Coronary artery (tissue), 2 donors: ENCODE measurements at regions not wholly inside any gene's neighbourhood (a gene's known extent, or its start where the extent isn't known, plus 50 kb on each side); places are given as distances from the start of the nearest gene placed in this dataset.

ENCODE experiments used
- DNase-seq: peaks from one replicate; pipeline ENCODE4 v3.0.0-alpha.2; 2017; ENCODE audit warnings: low spot score
- H3K27ac ChIP-seq, 2 donors: fragments of 200-600 bp; sonication (generic); one replicate each; pipeline ENCODE4 v1.5.1; 2016 to 2019
- H3K4me3 ChIP-seq: fragments of 200-600 bp; sonication (generic); 2 replicates; pipeline ENCODE4 v1.5.1; 2016; ENCODE audit warnings: mild to moderate bottlenecking, moderate library complexity
- TF ChIP-seq, protein P1 (sequence below): fragments of 200-600 bp; sonication (generic); IDR thresholded peaks from one replicate; pipeline ENCODE4 v1.5.1; 2019; ENCODE audit warnings: antibody characterized with exemption

- Histone ChIP-seq H3K4me3 (no peak overlapping the region), H3K27ac (peak overlapping the region in 1 of 2 donors; percentile 55)
- no peak for DNase-seq
- TF ChIP-seq, protein P1, sequence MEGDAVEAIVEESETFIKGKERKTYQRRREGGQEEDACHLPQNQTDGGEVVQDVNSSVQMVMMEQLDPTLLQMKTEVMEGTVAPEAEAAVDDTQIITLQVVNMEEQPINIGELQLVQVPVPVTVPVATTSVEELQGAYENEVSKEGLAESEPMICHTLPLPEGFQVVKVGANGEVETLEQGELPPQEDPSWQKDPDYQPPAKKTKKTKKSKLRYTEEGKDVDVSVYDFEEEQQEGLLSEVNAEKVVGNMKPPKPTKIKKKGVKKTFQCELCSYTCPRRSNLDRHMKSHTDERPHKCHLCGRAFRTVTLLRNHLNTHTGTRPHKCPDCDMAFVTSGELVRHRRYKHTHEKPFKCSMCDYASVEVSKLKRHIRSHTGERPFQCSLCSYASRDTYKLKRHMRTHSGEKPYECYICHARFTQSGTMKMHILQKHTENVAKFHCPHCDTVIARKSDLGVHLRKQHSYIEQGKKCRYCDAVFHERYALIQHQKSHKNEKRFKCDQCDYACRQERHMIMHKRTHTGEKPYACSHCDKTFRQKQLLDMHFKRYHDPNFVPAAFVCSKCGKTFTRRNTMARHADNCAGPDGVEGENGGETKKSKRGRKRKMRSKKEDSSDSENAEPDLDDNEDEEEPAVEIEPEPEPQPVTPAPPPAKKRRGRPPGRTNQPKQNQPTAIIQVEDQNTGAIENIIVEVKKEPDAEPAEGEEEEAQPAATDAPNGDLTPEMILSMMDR = no peak
Observed at GRCh38 chr5:60379907-60380306, 320.1 kb downstream of the DEPDC1B start.

- DNase-seq = no peak
- Histone ChIP-seq H3K4me3 (no peak overlapping the region), H3K27ac (no peak overlapping the region)
- TF ChIP-seq, protein P1 = no peak
Observed at GRCh38 chr5:60377826-60378225, 322.1 kb downstream of the DEPDC1B start.

DNA sequence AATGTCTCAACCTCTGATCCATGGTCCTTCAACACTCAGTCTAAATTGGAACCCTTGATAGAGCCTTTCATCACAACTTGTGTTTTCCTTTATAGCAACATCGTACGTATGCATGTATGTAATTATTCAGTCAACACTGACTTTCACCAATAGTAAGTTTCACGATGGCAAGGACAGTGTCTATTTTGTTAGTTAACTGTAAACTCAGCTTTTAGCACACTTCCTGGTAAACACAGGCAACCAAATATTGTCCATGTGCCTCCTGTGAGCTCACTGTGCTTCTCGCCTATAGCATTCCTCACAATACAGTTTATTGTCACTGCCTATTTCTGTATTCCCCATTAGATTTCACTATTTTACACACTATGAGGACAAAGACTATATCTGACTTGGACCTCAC is 323.1 kb downstream of the DEPDC1B start:
- H3K4me3 ChIP-seq = no peak overlapping the region
- no peak overlapping the region for H3K27ac ChIP-seq
- TF ChIP-seq, protein P1 = no peak
- no peak for DNase-seq

GRCh38 chr5:60374409-60374808 is 325.6 kb downstream of the DEPDC1B start:
- TF ChIP-seq, protein P1 = no peak
- no peak overlapping the region for H3K27ac ChIP-seq
- H3K4me3 ChIP-seq = no peak overlapping the region
- no peak for DNase-seq

- TF ChIP-seq, protein P1 = no peak
- no peak for DNase-seq
- no peak overlapping the region for H3K27ac ChIP-seq
- H3K4me3 ChIP-seq = no peak overlapping the region
Observed at GRCh38 chr5:60372786-60373185, 327.2 kb downstream of the DEPDC1B start.

GRCh38 chr5:60371065-60371464 is 328.9 kb downstream of the DEPDC1B start:
- TF ChIP-seq, protein P1 = no peak
- no peak for DNase-seq
- no peak overlapping the region for H3K27ac ChIP-seq
- no peak overlapping the region for H3K4me3 ChIP-seq

GRCh38 chr5:60370508-60370907 is 329.5 kb downstream of the DEPDC1B start:
- TF ChIP-seq, protein P1 = no peak
- no peak overlapping the region for H3K4me3 ChIP-seq
- DNase-seq = no peak

More at GRCh38 chr5:60370508-60370907, 329.5 kb downstream of the DEPDC1B start:
- no peak overlapping the region for H3K27ac ChIP-seq
